Esophagus muscularis mucosa (tissue), 4 donors: ENCODE measurements at regions not wholly inside any gene's neighbourhood (a gene's known extent, or its start where the extent isn't known, plus 50 kb on each side); places are given as distances from the start of the nearest gene placed in this dataset.

Source experiments
- CTCF ChIP-seq, 3 experiments: fragments of 200-600 bp in 2 of 3; fragments of 450-650 bp in 1 of 3; sonication (generic) in 2 of 3; IDR thresholded peaks; one replicate each; pipeline ENCODE4 v1.5.1; 2017 to 2019; ENCODE audit warnings: antibody characterized with exemption in 3 of 3, mild to moderate bottlenecking in 2 of 3, moderate library complexity in 1 of 3
- EP300 ChIP-seq: sonication (generic); formaldehyde crosslinking; IDR thresholded peaks from one replicate; pipeline ENCODE4 v1.6.1; 2017; ENCODE audit warnings: antibody characterized with exemption
- POLR2A ChIP-seq: fragments of 450-650 bp; IDR thresholded peaks from one replicate; pipeline ENCODE4 v1.6.1; 2017; ENCODE audit warnings: antibody characterized with exemption, moderate library complexity, mild to moderate bottlenecking, low read depth

DNA sequence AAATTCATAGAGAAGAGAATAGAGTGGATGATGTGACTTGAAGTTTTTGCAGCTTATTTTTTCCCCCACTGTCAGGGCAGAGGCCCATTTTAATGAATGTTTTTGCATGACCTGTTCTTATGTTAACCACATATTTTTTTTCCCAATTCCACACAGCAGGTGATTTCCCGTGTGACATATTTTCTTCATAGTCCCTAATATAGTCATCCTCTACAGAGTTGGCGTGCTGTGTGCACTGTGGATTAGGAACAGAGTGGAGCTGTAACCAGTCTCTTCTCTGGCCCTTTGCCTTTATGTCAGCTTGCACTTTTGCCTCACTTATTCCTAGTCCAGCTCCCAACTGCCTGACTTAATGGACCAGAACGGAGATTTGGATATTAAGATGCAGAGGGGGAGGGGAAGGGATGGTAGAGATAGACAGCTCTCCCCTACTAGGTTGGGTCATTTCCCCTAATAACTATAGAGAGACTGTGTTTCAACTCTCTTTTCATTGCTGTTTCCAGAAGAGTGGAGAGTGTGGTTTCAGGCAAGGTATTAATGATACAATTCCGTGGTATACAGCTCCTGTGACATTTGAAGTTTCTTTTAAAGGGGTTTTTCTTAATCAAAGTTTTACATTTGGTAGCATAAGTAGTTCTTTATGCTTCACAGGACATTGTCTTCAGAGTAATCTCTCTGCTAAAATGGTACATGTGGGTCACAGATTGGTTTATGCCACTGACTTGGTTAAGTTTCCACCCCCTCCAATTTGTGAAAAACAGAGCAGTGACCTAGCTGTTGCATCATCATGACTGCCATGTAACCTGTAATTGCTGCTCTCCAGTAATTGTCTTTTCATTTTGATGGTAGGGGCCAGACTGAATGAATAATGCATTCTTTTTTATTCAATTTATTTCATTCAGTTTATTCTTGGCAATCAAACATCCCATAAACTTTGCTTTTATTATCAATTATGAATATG is 161.3 kb downstream of the HAUS1 start:
- no peak for TF ChIP-seq CTCF (IDR thresholded peaks at IDR 0.05)
- TF ChIP-seq EP300 = no peak
- TF ChIP-seq POLR2A = no peak
